H54 (cell line): ENCODE measurements at regions not wholly inside any gene's neighbourhood (a gene's known extent, or its start where the extent isn't known, plus 50 kb on each side); places are given as distances from the start of the nearest gene placed in this dataset.
"Not testable (repeated sequence)": the region's sequence is repeated elsewhere in the genome, so short reads cannot be mapped to it uniquely, and the experiment has no call there.

ENCODE experiments used
- DNase-seq: peaks from one replicate; pipeline ENCODE4 v3.0.0; 2011; ENCODE audit warnings: low spot score, mixed read lengths; ENCODE audit not compliant: insufficient read length
- FAIRE-seq: peaks from 3 replicates; lab custom pipeline; 2011; peaks lifted over from hg19 to GRCh38; lab: Jason Lieb, UNC
- POLR2A ChIP-seq: IDR thresholded peaks from 2 replicates; pipeline ENCODE4 v1.6.1; 2011; ENCODE audit warnings: low read depth, mild to moderate bottlenecking, low read length

DNA sequence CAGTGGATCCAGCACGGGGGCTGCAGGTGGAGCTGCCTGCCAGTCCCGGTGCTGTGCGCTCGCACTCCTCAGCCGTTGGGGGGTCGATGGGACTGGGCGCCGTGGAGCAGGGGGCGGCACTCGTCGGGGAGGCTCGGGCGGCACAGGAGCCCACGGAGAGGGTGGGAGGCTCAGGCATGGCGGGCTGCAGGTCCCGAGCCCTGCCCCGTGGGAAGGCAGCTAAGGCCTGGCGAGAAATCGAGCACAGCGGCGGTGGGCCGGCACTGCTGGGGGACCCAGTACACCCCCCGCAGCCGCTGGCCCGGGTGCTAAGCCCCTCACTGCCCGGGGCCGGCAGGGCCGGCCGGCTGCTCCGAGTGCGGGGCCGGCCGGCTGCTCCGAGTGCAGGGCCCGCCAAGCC, 52.3 kb upstream of the MARK1 start:
- not testable (repeated sequence) for FAIRE-seq, DNase-seq

DNA sequence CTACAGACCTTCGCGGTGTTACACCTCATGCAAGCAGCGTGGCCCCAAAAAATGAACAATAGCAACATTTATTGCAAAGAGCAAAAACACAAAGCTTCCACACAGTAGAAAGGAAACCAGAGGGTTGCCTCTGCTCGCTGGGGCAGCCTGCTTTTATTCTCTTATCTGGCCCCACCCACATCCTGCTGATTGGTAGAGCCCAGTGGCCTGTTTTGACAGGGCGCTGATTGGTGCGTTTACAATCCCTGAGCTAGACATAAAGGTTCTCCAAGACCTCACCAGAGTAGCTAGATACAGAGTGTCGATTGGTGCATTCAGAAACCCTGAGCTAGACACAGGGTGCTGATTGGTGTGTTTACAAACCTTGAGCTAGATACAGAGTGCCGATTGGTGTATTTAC, 52.8 kb upstream of the MARK1 start:
- not testable (repeated sequence) for DNase-seq, FAIRE-seq

DNA sequence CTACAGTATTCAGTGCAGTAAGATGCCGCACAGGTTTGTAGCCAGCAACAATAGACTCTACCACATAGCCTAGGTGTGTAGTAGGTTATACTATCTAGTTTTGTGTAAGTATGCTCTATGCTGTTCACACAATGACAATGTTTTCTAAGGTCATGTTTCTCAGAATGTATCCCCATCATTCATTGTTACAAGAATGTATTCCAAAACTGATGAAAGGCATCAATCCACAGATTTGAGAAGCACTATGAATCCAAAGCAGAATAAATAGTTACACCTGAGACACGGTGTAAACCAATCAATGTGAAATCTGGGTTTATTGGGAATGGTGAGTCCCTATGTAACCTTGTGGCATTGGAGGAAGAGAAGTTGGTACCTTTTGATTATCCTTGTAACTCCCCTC, 54.5 kb upstream of the MARK1 start:
- no peak for FAIRE-seq
- no peak for TF ChIP-seq POLR2A

DNA sequence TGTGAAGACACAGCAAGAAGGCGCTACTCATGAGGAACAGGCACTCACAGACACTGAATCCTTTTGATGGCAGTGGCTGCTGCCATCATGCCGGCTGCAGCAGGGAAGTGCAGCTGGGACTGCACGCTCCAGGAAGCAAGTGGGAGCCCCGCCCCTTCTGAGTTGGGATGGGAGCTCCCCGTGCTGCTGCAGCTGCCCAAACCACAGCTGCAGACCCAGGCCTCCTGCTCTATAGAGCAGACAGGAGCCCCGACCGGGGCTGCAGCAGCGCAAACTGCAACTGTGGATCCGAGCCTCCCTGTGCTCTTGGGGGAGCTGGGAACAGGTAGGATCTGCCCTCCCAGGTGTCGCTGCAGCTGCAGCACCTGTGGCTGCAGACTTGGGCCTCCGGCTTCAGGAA, 65.2 kb upstream of the MARK1 start:
- DNase-seq = no peak
- no peak for FAIRE-seq
- TF ChIP-seq POLR2A = no peak

More for the DNA sequence above, 54.5 kb upstream of the MARK1 start:
- DNase-seq = no peak

DNA sequence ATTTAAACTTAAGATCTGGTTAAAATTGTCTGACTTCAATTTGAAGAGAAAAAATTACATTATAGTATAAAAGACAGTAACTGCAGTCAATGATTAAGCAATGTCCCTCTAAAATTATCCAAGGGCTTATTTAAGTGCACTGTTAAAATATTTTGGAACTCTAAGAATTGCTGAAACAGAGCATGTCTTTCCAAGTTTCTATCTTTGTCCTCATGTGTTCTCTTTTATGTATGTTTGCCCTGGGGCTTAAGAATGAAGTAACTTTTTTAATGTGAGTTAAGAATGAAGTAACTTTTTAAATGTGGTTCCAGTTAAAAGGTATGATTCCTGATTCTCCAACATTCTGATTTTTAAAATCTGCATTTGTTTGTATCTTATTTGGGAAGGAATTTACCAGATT, 69.0 kb upstream of the MARK1 start:
- TF ChIP-seq POLR2A = no peak
- no peak for FAIRE-seq

DNA sequence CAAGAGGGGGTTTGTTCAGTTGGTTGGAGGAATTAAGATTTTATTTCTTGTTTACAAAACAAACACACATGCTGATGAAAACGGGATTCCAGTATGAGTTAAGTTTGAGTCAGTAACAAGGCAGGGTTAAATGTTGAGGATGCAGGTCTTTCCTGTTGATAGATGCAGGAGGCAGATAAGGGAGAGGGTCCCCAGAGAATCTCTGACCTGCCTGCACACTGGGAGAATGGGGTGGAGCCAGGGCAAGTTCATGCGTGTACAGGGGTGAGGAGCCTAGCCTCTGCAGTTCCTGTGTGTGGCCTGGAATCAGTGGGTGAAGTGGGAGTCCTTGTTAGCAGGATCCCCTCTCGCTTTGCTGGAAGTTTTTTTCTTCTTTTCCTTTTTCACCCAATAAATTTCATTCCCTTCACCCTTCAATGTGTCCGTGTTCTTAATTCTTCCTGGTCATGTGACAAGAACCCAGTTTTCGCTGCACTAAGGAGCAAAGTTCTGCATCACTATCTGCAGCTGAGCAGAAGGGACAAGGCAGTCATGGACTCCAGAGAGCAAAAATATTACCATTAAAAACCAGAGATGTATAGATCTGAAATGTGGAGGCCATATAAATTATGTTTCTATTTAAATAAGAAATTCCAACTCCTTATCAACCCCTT, 69.9 kb upstream of the MARK1 start:
- no peak for DNase-seq
- FAIRE-seq = no peak

More for the DNA sequence above, 69.0 kb upstream of the MARK1 start:
- DNase-seq = no peak

DNA sequence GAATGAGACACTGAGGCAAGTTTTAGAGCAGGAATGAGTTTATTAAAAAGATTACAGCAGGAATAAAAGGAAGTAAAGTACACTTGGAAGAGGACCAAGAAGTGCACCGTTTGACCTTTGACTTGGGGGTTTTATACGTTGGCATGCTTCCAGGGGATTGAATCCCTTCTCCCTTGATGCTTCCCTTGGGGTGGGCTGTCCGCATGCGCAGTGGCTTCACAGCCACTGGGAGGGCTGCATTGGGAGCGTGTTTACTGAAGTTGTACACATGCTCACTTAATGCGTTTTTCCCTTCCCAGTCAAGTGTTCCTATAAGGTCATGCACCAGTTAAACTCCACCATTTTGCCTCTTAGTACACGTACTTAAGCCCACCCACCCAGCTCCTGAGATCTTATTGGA, 72.4 kb upstream of the MARK1 start:
- DNase-seq = no peak
- no peak for FAIRE-seq
- TF ChIP-seq POLR2A = no peak

More for the DNA sequence above, 69.9 kb upstream of the MARK1 start:
- TF ChIP-seq POLR2A = no peak

DNA sequence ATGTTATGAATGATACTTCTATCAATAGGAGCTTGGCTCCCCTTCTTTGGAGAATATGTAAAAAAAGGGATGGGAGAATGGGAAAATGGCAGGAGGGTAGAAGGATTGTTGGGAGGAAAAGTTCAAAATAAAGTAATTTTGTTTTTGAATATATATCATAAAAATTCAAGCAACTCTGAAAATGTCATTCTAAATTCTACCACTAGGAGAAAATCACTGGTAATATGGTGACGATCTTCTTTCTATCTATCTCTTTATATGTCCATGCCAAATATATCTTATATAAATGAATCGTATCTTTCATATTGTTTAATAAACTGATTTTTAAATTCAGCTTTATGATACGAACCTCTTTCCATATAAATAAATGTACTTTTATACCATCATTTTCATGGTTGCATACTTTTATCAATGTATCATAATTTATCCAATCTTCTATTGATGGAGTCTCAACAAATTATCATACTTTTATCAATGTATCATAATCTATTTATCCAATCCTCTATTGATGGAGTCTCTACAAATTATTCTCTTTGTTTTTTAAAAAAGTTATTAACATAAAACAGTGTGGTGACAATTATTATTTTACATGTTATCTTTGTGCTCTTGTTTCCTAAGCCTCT, 73.7 kb upstream of the MARK1 start:
- DNase-seq = no peak
- no peak for FAIRE-seq
- no peak for TF ChIP-seq POLR2A

DNA sequence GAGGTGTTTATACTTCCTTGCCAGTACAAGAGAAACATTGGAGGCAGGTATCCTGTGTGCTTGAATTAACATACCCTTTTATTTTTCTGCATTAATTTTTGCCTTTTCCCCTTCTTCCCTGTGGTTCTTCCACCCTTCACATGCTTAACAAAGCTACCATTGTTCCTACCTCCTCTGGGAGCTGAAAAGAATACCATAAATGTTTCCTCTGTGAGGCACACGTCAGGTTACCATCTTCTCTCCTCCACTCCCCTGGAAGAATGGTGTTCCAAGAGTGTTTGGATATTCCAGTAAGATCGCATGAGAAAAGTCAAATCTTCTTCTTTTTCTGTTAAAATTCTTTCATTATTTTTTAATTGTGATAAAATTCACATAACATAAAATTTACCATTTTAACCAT, 74.6 kb upstream of the MARK1 start:
- no peak for FAIRE-seq
- no peak for DNase-seq

DNA sequence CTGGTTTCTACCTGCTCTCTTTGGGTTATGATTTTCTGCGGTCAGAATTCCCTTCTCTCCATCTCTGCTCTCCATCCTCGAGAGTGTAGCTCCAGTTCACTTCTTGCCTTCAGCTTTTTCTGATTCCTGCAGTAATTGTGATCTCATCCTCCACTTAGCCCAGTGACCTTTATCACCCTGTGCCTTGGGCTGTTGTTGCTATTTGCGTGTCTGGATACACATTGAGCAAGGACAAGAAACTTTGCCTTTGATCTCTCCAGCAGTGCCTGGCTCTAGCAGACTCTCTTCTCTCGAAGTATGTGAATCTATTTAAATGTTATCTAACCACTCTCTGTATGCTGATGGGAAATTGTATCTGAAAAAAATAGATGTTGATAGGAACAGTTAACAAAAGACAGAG, 76.4 kb upstream of the MARK1 start:
- no peak for TF ChIP-seq POLR2A
- FAIRE-seq = no peak
- DNase-seq = no peak

More for the DNA sequence above, 74.6 kb upstream of the MARK1 start:
- no peak for TF ChIP-seq POLR2A

DNA sequence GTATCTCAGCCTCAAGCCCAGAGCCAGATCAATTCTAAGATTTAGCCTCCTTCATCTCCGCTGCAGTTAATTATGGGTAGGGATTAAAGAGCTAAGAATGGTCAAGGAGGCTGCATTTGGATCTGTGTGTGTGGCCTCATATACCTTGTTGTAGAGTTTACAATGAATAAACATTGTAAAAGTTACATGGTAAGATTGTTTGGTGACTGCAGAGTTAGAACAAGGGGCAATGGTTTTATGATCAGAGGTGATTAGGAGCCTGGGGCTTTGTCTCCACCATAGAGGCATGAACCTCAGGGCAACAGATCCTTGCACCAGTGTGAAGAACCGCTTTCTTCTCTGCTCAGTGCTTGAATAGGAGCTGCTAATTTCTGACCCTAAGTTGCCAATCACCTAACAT, 77.0 kb upstream of the MARK1 start:
- TF ChIP-seq POLR2A = no peak
- FAIRE-seq (no peak), DNase-seq (no peak)

DNA sequence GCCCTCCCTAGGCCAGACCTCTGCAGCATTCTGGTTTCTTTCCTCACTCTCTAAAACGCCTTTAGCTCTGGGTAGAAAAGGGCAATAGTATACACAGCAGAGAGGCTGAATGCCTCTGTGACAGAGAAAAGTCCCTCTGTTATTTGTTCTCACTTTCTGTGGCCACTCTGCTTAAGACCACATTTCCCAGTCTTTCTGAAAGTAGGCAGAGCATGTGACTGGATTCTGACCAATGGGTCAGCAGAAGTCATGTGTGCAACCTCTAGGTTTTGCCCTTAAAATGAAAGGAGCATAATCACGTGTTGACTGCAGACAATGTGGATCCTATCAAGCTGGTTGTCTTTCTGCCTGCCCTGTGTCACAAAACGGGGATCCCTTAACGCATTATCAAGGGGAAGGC, 79.7 kb upstream of the MARK1 start:
- DNase-seq (no peak), FAIRE-seq (no peak)
- no peak for TF ChIP-seq POLR2A

DNA sequence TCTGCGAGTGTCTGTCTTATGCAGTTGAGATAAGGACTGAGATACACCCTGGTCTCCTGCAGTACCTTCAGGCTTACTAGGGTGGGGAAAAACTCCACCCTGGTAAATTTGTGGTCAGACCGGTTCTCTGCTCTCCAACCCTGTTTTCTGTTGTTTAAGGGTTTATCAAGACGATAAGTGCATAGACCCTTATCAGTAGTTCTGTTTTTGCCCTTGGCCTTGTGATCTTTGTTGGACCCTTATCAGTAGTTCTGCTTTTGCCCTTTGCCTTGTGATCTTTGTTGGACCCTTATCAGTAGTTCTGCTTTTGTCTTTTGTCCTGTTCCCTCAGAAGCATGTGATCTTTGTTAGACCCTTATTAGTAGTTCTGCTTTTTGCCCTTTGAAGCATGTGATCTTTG, 83.3 kb upstream of the MARK1 start:
- not testable (repeated sequence) for DNase-seq, FAIRE-seq

DNA sequence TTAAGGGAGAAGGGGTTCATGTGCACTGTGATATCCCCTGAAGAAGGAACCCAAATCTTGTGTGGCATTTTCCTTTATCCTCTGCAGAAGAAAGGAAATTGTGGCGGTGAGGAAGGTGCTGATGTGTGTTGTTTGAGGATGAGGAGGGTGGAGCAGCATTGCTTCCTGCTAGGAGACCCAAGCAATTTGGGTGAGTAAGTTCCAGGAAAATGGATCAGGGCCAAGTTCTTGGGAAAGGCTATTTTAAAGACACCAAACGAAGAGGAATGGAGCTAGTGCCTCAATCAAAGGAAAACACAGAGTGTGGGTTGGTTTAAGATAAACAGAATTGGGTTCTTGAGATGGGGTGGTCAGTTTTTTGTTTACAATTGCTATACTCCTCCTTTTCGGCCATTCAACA, 86.7 kb upstream of the MARK1 start:
- DNase-seq (no peak), FAIRE-seq (no peak)
- TF ChIP-seq POLR2A = no peak

DNA sequence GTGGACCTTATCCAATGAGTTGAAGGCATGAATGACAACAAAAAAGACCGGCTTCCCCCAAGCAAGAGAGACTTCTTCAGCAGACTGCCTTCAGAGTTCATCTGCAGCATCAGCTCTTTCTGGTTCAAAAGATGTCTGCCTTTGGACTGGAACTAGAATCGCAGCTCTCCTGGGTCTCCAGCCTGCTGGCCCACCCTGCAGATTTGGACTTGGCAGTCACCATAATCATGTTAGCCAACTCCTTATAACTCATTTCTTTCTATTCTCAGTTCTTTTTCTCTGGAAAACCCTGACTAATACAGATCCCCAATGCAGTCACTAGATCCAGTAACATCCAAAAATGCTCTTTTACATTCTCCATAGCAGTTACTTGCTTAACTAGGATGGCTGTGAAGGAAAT, 89.2 kb upstream of the MARK1 start:
- DNase-seq = no peak
- TF ChIP-seq POLR2A = no peak
- no peak for FAIRE-seq
